ENCODE measurements at regions not wholly inside any gene's neighbourhood (a gene's known extent, or its start where the extent isn't known, plus 50 kb on each side); places are given as distances from the start of the nearest gene placed in this dataset.

GRCh38 chr18:11379660-11380059 lies 229.7 kb upstream of the SLC35G4 start:
- Histone ChIP-seq H3K9me3 (ENCODE audit: control insufficient read depth in 1 of 2, insufficient read depth in 1 of 2, low read depth in 1 of 2, low read length in 2 of 2) (no peaks in the 10 kb centered on the region), H3K4me1 (ENCODE audit: control insufficient read depth in 1 of 2, insufficient read depth in 2 of 2, low read length in 2 of 2) (no peaks in the 10 kb centered on the region), H3K4me3 (replicated peaks in 1 of 2; ENCODE audit: low read depth in 1 of 2, low read length in 2 of 2) (no peak overlapping the region), H3K9ac (ENCODE audit: low read length) (no peak overlapping the region), H3K4me2 (ENCODE audit: low read length) (no peak overlapping the region), H3K9me2 (ENCODE audit: insufficient read depth) (no peaks in the 10 kb centered on the region), H3K27ac (ENCODE audit: low read depth, low read length) (no peak overlapping the region), H3K36me3 (ENCODE audit: control insufficient read depth in 1 of 2, insufficient read depth in 2 of 2, low read length in 2 of 2) (no peaks in the 10 kb centered on the region), H3K27me3 (ENCODE audit: insufficient read depth, low read length) (peaks cover 13% of the 10 kb centered on the region; the same call in 1 of the 2 replicates), H3K79me2 (ENCODE audit: insufficient read depth, low read length) (no peaks in the 10 kb centered on the region), H2AFZ (ENCODE audit: low read depth, low read length, poor library complexity, severe bottlenecking) (no peak overlapping the region), H4K20me1 (ENCODE audit: insufficient read depth) (no peaks in the 10 kb centered on the region)
- RAD21 ChIA-PET (ENCODE audit: low non-redundant PET in 1 of 2, low total read pairs in 2 of 2, uncharacterized antibody in 2 of 2, unreplicated experiment in 2 of 2), result no interaction called here
- BruUV-seq (replicated peaks), result no TSS peak
- CTCF ChIA-PET, result interaction anchor here (2.6 kb wide), 1 partner anchor 19 kb away, joined by 7 read pairs; no protein-coding TSS in a partner anchor
- POLR2A ChIA-PET, result no interaction called here
- no peak for ATAC-seq
- TF ChIP-seq EZH2phosphoT487 (IDR thresholded peaks at IDR 0.05; ENCODE audit: borderline replicate concordance), result no peak
- no peak for TF ChIP-seq RAD21 (IDR thresholded peaks at IDR 0.05; ENCODE audit: low read depth)
- no peak for TF ChIP-seq FOSL1 (IDR thresholded peaks at IDR 0.05; ENCODE audit: low read depth)
- no peak for TF ChIP-seq REST (IDR thresholded peaks at IDR 0.05; ENCODE audit: low read depth)
- no peak for TF ChIP-seq ELF1 (IDR thresholded peaks at IDR 0.05; ENCODE audit: borderline replicate concordance, low read depth)
- TF ChIP-seq POLR2A (IDR thresholded peaks at IDR 0.05; ENCODE audit: borderline replicate concordance, extremely low read depth, insufficient read depth, insufficient read length), result no peak
- intact Hi-C loops (cut with micrococcal nuclease), result loop anchor here (10.0 kb wide), 3 partner anchors 135 to 595 kb away; no protein-coding TSS in a partner anchor
- DNase-seq (ENCODE audit: low read depth, low spot score), result no peak

Data from HCT116 (cell line).